AG04449 (cell line): ENCODE measurements at regions not wholly inside any gene's neighbourhood (a gene's known extent, or its start where the extent isn't known, plus 50 kb on each side); places are given as distances from the start of the nearest gene placed in this dataset.

Experiments used
- CTCF ChIA-PET: fragments of 350-600 bp; formaldehyde crosslinking; extraction: SDS; loops from one replicate; lab custom pipeline; 2021; ENCODE audit warnings: antibody characterized with exemption; lab: Yijun Ruan, JAX
- POLR2A ChIA-PET: fragments of 400-600, 350-600 bp; formaldehyde crosslinking; extraction: SDS; loops from one replicate; lab custom pipeline; 2020; ENCODE audit warnings: antibody characterized with exemption, inconsistent platforms; lab: Yijun Ruan, JAX
- DNase-seq: peaks from one replicate; pipeline ENCODE4 v3.0.0-alpha.2; 2010; ENCODE audit warnings: low read depth, low spot score
- H3K4me3 ChIP-seq: 2 replicates; pipeline ENCODE4 v1.5.1; 2011; ENCODE audit warnings: low read depth, mild to moderate bottlenecking, control low read depth, low read length
- CTCF ChIP-seq: IDR thresholded peaks from one replicate; pipeline ENCODE4 v1.5.1; 2011; ENCODE audit warnings: mild to moderate bottlenecking, moderate library complexity, low read length, control low read depth, inconsistent platforms; ENCODE audit not compliant: insufficient read depth; ENCODE audit errors: missing control alignments

- no peak for DNase-seq
- CTCF ChIA-PET, result no interaction called here
- POLR2A ChIA-PET, result no interaction called here
- TF ChIP-seq CTCF, result no peak
- no peak overlapping the region for H3K4me3 ChIP-seq
Observed at GRCh38 chr18:38759457-38759856, 1193.9 kb upstream of the CELF4 start.

GRCh38 chr18:38756436-38756835, 1190.8 kb upstream of the CELF4 start:
- ChIA-PET CTCF (no interaction called here), POLR2A (no interaction called here)
- H3K4me3 ChIP-seq, result no peak overlapping the region
- DNase-seq, result no peak
- TF ChIP-seq CTCF, result no peak

- no peak overlapping the region for H3K4me3 ChIP-seq
- ChIA-PET CTCF (no interaction called here), POLR2A (no interaction called here)
- DNase-seq, result no peak
- no peak for TF ChIP-seq CTCF
Observed at GRCh38 chr18:38752430-38752829, 1186.8 kb upstream of the CELF4 start.

- no peak for TF ChIP-seq CTCF
- DNase-seq, result no peak
- POLR2A ChIA-PET, result no interaction called here
- H3K4me3 ChIP-seq, result no peak overlapping the region
- CTCF ChIA-PET, result no interaction called here
Observed at GRCh38 chr18:38751898-38752297, 1186.3 kb upstream of the CELF4 start.

- H3K4me3 ChIP-seq, result no peak overlapping the region
- CTCF ChIA-PET, result no interaction called here
- POLR2A ChIA-PET, result no interaction called here
- no peak for DNase-seq
- TF ChIP-seq CTCF, result no peak
Observed at GRCh38 chr18:38751211-38751610, 1185.6 kb upstream of the CELF4 start.

- POLR2A ChIA-PET, result no interaction called here
- no peak overlapping the region for H3K4me3 ChIP-seq
- CTCF ChIA-PET, result no interaction called here
- DNase-seq, result no peak
- TF ChIP-seq CTCF, result no peak
Observed at GRCh38 chr18:38750751-38751150, 1185.2 kb upstream of the CELF4 start.
